Loucy (cell line): ENCODE measurements at regions not wholly inside any gene's neighbourhood (a gene's known extent, or its start where the extent isn't known, plus 50 kb on each side); places are given as distances from the start of the nearest gene placed in this dataset.

Source experiments
- H2AFZ ChIP-seq: fragments of 200-600 bp; sonication (generic); 2 replicates; pipeline ENCODE4 v1.6.0; 2016; ENCODE audit warnings: antibody characterized with exemption, mild to moderate bottlenecking, low read length, moderate library complexity
- H3F3A ChIP-seq: fragments of 200-600 bp; 2 replicates; pipeline ENCODE4 v1.6.0; 2016; ENCODE audit warnings: antibody characterized with exemption, low read depth, mild to moderate bottlenecking
- H3K27me3 ChIP-seq: fragments of 200-600 bp; sonication (generic); 2 replicates; pipeline ENCODE4 v1.6.1; 2014; ENCODE audit warnings: low read length, mild to moderate bottlenecking; ENCODE audit not compliant: insufficient read depth, poor library complexity, severe bottlenecking
- H3K36me3 ChIP-seq: fragments of 200-600 bp; sonication (generic); 2 replicates; pipeline ENCODE4 v1.6.1; 2016; ENCODE audit warnings: low read length; ENCODE audit not compliant: insufficient read depth
- H3K4me1 ChIP-seq: fragments of 200-600 bp; sonication (generic); 2 replicates; pipeline ENCODE4 v1.5.1; 2014; ENCODE audit warnings: low read length, mild to moderate bottlenecking; ENCODE audit not compliant: insufficient read depth, poor library complexity, severe bottlenecking
- H3K4me2 ChIP-seq: fragments of 200-600 bp; sonication (generic); 2 replicates; pipeline ENCODE4 v1.6.0; 2014; ENCODE audit warnings: antibody characterized with exemption, low read length, low read depth, mild to moderate bottlenecking; ENCODE audit not compliant: poor library complexity, severe bottlenecking
- H3K4me3 ChIP-seq: fragments of 200-600 bp; sonication (generic); 2 replicates; pipeline ENCODE4 v1.5.1; 2014; ENCODE audit warnings: low read length, mild to moderate bottlenecking, mixed read lengths; ENCODE audit not compliant: poor library complexity, severe bottlenecking
- H3K79me2 ChIP-seq: fragments of 200-600 bp; sonication (generic); 2 replicates; pipeline ENCODE4 v1.6.1; 2014; ENCODE audit warnings: low read length; ENCODE audit not compliant: insufficient read depth
- H3K9ac ChIP-seq: fragments of 200-600 bp; sonication (generic); 2 replicates; pipeline ENCODE4 v1.6.0; 2014; ENCODE audit warnings: mild to moderate bottlenecking, low read depth, low read length, moderate library complexity; ENCODE audit not compliant: poor library complexity, severe bottlenecking
- H3K9me2 ChIP-seq: fragments of 200-600 bp; sonication (generic); replicated peaks from 2 replicates; pipeline ENCODE4 v1.6.1; 2016; ENCODE audit warnings: low read depth, low read length, mixed read lengths
- H3K9me3 ChIP-seq: fragments of 200-600 bp; sonication (generic); 2 replicates; pipeline ENCODE4 v1.6.1; 2014; ENCODE audit warnings: mild to moderate bottlenecking, antibody characterized with exemption, low read length, low read depth; ENCODE audit not compliant: insufficient read depth
- H4K20me1 ChIP-seq: fragments of 200-600 bp; sonication (generic); 2 replicates; pipeline ENCODE4 v1.6.0; 2014; ENCODE audit warnings: antibody characterized with exemption, low read length, mild to moderate bottlenecking; ENCODE audit not compliant: insufficient read depth, poor library complexity, severe bottlenecking
- CTCF ChIP-seq: fragments of 200-600 bp; sonication (generic); conservative IDR thresholded peaks from 2 replicates; pipeline ENCODE4 v1.5.1; 2014; ENCODE audit warnings: mild to moderate bottlenecking, antibody characterized with exemption, low read length
- EZH2phosphoT487 ChIP-seq: fragments of 200-600 bp; IDR thresholded peaks from 2 replicates; pipeline ENCODE4 v1.6.1; 2018; ENCODE audit warnings: antibody characterized with exemption, mild to moderate bottlenecking, moderate library complexity, borderline replicate concordance

GRCh38 chr4:64777286-64777685, 368.0 kb upstream of the TECRL start:
- Histone ChIP-seq H3K27me3 (no peaks in the 10 kb centered on the region), H3K9ac (no peak overlapping the region), H3K4me1 (peaks cover 12% of the 10 kb centered on the region), H3F3A (no peaks in the 10 kb centered on the region), H3K9me2 (no peaks in the 10 kb centered on the region), H3K4me3 (no peak overlapping the region), H2AFZ (no peak overlapping the region), H3K9me3 (no peaks in the 10 kb centered on the region), H3K36me3 (no peaks in the 10 kb centered on the region), H4K20me1 (no peaks in the 10 kb centered on the region), H3K79me2 (no peaks in the 10 kb centered on the region), H3K4me2 (peak overlapping the region; percentile 13)
- TF ChIP-seq EZH2phosphoT487 (no peak), CTCF (no peak)

DNA sequence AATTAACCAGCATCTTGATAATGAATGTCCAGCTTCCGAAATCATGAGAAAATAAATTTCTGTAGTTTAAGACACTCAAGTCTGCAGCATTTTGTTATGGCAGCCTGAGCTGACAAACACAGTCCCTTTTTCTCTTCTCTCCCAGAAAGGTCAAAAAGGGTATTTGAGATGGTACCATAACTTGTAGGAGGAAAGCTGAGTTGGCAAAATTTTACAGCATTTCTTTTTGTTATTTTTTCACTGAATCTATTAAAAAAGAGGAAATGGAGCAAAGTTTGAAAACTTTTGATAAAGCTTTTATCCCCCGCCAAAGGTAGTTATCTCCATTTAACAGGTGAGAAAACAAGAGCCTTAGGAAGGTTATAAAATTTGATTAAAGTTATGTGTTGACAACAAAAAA, 367.6 kb upstream of the TECRL start:
- TF ChIP-seq CTCF: no peak
- no peak for TF ChIP-seq EZH2phosphoT487
- Histone ChIP-seq H3K9ac (no peak overlapping the region), H3F3A (no peaks in the 10 kb centered on the region), H3K4me3 (no peak overlapping the region), H2AFZ (peak overlapping the region; percentile 56; the same call in 1 of the 2 replicates), H3K36me3 (no peaks in the 10 kb centered on the region), H3K4me2 (peak overlapping the region; percentile 13), H3K79me2 (no peaks in the 10 kb centered on the region), H4K20me1 (no peaks in the 10 kb centered on the region), H3K9me3 (no peaks in the 10 kb centered on the region), H3K27me3 (no peaks in the 10 kb centered on the region), H3K9me2 (no peaks in the 10 kb centered on the region), H3K4me1 (peaks cover 12% of the 10 kb centered on the region)

DNA sequence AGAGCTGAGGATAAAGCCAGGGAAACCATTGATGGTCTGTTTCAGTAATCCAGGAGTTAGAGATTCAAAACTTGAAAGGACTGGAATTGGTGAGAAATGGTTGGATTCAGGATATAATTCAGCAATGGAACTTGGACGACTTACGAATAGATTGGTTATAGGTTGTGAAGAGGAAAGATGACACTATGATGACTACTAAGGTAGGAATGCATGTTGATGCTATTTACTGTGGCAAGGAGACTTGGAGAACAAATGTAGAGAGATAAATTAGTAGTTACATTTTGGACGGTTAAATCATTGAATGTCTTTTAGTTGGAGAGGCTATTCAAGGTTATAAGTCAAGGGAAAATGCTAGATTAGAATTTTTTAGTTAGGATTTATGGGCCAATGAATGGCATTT, 365.4 kb upstream of the TECRL start:
- Histone ChIP-seq H3K4me1 (peaks cover 12% of the 10 kb centered on the region), H4K20me1 (no peaks in the 10 kb centered on the region), H3K9me3 (no peaks in the 10 kb centered on the region), H3K36me3 (no peaks in the 10 kb centered on the region), H3K27me3 (no peaks in the 10 kb centered on the region), H3F3A (no peaks in the 10 kb centered on the region), H2AFZ (peak overlapping the region; percentile 30; the same call in 1 of the 2 replicates), H3K4me3 (no peak overlapping the region), H3K9ac (no peak overlapping the region), H3K4me2 (no peak overlapping the region), H3K9me2 (no peaks in the 10 kb centered on the region), H3K79me2 (no peaks in the 10 kb centered on the region)
- TF ChIP-seq CTCF (no peak), EZH2phosphoT487 (no peak)
